IPS-NIHi11 (cell line): ENCODE measurements at regions not wholly inside any gene's neighbourhood (a gene's known extent, or its start where the extent isn't known, plus 50 kb on each side); places are given as distances from the start of the nearest gene placed in this dataset.

Source experiments
- DNase-seq: peaks from one replicate; pipeline ENCODE4 v3.0.0; 2012; ENCODE audit warnings: mixed read lengths, low spot score

- DNase-seq, result no peak
Measured at GRCh38 chr11:69918231-69918937, 99.2 kb upstream of the FGF3 start.

DNA sequence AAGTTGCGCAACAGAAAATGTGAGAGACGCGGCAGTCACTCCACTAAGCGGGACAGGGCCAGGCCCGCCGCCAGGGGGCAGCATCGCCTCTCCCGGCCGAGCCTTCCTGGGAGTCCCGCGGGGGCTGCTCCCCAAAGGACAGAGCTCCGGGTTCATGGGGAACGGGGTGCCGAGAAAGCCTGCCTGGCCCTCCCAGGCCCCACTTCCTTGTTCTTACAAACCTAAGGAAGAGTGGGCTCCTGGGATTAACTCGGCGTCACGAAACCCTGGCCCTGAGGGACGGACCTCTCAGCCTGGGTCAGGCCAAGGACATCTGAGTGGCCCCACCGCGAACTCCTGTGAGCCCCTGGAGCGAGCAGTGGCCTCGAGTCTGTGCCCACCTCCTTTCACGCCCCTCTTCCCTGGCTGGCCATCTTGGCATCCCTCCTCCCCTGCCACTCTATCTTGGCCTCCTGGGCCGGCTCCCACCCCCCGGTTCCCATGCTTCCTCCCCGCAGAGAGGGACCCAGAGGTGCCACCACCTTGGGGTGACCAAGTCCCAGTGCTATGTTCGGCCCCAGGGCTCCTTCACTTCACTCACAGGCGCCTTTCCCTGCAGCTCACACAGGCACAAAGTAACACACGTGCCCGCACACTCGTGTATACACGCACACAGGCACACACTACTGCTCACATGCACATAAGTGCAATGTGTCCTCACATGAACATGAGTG is 99.9 kb upstream of the FGF3 start:
- peak; percentile 95 for DNase-seq

- DNase-seq, result no peak
Measured at GRCh38 chr11:69919659-69920344, 100.6 kb upstream of the FGF3 start.

DNA sequence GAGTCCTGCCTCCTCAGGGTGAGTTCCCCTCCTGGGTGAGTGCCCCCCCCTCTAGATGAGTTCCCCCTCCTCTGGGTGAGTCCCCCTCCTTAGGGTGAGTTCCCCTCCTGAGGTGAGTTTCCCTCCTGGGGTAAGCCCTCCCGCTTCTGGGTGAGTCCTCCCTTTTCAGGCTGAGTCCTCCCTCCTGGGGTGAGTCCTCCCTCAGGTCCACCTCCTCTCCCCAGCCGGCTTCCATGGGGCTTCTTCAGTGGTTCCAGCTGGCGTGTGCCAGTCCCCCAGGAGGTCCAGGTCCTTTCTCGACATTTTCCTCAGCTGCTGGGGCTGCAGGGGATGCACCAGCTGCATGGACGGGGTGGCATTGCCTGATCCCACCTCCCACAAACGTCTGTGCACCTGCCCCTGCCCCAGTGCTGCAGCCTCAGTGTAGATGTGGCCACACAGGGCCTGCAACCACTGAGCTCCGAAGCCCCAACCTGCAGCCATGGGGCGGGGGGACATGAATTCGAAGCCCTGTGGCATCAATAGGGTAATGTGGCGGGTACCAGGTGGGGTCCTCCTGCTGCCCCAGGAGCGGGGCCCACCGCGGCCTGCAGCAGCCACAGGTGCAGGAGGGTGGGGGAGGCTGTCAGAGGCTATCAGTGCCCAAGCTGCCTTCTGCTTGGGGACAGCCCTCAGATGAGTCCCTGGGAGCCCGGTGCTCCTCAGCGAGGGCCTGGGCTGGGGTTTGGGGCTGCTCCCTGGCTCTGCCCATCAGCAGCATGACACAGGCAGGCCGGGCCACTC is 101.3 kb upstream of the FGF3 start:
- no peak for DNase-seq

DNA sequence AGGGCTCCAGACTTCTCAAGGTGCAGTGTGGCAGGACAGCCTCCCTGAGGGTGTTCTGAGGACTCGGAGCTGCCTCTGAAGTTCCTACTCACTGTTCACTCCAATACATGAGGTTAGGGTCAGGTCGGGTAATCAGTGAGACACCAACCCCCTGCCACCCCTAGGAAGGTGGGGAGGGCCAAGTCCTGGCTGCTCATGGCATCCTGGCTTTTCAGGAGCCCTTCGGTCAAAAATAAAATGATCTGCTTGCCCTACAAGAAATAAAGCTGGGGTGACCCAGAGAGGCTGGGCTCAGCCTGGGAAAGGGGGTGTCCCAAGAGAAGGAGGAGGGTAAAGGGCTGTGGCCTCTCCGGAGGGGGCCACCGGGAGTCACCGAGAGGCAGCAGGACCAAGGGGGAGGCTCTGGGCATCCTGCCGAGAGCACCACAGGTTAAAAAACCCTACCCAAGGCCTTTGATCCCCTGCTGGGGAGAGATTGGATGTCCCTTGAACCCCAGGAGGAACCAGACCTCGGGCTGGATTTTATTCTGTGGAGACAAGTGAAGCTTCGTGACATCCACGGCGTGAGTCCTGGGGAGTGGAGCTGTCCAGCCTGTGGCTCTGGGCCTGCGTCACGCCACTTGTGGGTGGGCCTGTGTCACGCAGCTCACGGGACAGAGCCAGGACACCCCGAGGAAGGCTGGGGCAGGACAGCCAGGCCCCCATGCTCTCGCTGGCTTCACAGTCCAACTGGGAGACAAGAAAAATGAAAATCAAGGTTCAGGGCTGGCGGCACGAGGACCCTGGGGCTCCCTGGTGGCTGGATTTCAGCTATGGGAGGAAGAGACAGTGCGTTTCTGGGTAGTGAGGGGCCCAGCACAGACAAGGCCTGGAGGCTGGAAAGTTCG is 102.2 kb upstream of the FGF3 start:
- DNase-seq, result no peak

DNA sequence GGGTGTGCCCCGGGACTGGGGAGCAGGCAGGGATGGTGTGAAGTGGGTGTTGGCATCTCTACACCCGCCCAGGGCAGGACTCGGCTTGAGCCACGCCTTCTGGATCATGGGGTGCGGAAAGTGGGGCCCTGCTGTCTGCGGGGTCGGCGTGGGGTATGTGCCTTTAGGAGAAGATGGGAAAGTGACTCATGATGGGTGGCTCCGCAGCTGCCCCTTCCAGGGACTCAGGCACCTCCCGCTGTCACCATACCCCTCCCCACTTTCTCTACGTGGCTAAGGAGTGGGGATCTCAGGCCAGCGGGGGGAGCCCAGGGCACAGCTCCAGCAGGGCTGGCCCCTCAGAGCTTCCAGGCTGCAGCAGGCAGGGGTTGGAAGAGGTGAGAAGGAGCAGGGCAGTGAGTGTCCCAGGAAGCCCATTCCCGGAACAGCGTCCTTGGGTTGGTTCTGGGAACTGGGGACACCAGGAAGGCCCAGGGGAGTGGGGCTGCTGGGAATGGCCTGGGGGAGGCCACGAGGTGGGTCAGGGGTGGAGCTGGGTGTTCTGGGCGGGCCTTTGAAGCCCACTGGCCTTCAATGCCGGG is 102.9 kb upstream of the FGF3 start:
- DNase-seq, result peak; percentile 50

DNA sequence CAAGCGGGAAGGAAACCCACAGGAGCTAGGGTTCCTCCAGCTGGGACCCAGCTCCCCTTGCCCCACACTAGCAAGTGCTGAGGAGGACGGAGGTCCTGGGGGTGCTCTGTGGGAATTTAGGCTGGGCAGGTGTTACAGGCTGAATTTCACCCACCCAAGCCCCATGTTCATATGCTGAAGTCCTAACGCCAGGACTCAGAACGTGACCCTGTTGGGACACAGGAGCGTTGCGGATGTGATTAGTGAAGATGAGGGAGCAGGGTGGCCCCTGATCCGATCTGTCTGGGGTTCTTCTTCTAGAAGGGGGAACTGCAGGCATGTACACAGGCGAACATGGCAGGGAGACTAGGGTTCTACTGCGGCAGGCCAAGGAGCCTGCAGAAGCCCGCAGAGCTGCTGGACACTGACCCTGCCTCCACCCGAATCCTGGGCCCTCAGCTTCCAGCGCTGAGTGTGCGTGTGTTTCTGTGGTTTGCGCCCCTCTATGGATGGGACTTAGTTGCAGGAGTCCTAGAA is 103.4 kb upstream of the FGF3 start:
- no peak for DNase-seq

DNA sequence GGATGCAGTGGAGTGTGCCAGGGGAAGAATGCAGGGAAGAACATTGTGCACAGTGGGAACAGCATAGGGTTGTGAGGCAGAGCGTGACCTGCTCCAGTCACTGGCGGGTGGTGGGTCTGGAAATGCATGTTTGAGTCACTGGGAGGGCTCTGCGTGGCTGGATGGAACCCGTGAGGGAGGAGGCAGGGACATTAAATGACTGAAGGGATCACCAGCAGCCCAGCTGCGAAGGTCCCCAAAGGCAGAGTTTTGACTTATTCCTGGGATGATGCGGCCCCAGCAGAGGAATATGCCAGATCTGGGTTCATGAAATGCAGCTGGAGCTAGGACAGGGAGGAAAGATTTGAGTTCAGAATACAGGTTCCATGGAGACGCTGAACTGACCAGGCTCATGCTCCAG is 104.0 kb upstream of the FGF3 start:
- no peak for DNase-seq

DNA sequence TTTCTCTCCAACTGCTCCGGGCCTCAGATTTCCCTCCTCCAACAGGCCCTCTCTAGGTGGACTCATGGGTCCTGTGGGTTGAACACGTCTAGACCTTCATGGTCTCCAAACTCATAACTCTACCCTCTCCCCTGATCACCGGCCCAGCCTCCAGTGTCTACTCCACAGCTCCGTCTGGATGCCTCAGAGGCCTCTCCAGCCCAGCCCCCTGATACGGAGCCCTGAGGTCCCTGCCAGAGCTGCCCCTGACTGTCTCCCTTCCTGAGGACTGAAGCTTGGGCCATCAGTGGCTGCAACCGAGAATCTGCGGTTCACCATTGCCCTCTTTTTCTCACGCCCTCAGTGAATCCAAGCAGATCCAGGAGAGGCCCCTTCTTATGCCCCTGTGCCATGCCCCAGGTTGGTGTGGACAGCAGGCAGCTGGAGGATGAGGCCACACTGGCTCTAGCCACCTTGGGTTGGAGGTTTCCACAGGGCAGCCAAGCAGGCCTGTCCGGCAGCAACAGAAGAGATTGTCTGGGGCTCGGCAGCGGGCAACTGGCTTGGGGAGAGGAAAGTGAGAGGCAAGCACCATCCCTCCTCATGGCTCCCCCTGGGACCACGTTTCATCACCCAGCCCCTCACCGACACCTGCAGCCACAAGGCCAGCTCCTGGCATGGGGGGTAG is 104.6 kb upstream of the FGF3 start:
- DNase-seq, result no peak

GRCh38 chr11:69924308-69925161 is 105.3 kb upstream of the FGF3 start:
- DNase-seq, result no peak

DNA sequence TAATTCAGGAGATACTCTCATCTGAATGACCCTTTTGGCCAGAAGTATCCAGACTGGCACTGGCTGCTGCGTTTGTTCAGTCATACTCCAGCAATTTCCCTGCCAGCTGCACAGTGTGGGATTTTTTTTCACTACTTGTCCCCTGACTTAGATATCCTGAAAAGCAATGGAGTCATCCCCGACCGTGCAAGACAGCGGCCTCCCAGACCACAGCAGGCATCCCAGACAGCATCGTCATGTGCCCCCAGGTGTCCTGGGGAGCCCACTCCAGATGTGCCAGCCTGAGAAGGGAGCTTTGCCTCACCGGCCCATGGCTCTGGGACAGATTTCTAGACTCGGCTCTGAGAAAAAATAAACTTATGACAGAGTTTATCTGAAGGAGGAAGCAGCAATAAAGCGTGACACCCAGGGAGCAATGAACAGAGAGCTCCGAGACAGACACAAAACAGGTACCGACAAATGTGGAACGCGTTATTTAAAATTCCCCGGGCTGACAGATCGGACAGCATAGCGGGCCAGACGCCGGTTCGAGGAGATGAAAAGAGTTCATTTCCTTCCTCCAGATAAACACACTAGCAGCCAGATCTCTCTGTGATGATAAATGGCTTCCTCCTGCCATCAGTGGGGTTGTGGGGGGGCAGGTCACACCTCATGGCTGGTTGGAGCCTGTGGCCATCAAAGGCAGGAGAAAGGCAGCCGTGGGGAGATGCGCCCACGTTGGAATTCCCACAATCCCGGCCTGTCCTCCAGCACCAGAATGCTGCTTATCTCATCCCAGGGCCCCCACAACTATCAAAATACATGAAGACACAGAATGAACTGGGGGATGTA is 106.4 kb upstream of the FGF3 start:
- no peak for DNase-seq

DNA sequence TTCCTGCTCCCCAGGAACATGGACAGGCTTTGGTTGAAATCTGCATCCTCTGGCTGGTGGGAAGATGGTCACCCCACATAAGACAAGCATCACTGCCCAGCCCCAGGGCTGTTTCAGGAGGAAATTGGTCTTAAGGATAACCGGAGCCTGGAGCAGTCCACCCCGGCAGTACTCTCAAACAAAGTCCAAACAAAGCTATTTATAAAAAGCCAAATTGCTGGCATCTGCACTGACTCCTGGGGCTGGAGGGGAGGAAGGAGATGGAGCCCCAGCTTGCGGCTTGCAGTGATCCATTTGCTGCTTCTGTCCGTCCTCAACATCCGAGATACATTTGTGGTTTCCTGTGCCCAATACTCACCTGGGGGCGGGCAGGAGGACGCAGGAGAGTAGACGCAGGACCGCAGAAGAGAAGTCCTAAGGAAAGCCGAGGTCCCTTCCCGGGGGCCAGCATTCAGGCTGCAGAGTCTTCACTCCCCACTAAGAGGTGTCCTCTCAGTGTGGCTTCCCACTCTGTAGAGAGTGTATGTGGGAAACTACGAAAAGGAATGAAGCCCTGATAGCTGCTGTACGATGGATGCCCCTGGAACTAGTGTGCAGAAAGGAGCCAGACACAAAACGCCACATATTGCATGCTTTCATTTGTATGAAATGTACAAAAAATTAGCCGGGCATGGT is 107.3 kb upstream of the FGF3 start:
- DNase-seq, result no peak

DNA sequence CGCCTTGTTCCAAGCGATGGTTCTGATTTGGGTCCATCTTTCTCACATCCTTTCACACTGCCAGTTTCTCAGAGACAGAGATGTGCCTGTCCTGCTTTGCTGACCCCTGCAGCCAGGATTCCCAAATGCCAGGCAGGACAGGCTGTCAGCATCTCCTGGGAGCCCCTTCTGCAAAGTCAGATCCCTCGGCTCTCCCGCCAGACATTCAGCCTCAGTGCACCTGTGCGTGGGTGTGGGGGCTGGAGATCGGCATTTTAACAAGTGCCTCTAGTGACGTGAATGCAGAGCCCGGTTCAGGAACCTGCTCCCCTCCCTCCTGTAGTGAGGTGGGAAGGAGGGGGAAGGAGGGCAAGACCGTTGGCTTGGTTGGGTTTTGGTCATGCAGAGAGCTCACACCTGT is 108.9 kb upstream of the FGF3 start:
- DNase-seq, result no peak

- DNase-seq, result no peak
Measured at GRCh38 chr11:69928975-69929374, 109.8 kb upstream of the FGF3 start.

GRCh38 chr11:69930081-69931059 is 111.2 kb upstream of the FGF3 start:
- no peak for DNase-seq

DNA sequence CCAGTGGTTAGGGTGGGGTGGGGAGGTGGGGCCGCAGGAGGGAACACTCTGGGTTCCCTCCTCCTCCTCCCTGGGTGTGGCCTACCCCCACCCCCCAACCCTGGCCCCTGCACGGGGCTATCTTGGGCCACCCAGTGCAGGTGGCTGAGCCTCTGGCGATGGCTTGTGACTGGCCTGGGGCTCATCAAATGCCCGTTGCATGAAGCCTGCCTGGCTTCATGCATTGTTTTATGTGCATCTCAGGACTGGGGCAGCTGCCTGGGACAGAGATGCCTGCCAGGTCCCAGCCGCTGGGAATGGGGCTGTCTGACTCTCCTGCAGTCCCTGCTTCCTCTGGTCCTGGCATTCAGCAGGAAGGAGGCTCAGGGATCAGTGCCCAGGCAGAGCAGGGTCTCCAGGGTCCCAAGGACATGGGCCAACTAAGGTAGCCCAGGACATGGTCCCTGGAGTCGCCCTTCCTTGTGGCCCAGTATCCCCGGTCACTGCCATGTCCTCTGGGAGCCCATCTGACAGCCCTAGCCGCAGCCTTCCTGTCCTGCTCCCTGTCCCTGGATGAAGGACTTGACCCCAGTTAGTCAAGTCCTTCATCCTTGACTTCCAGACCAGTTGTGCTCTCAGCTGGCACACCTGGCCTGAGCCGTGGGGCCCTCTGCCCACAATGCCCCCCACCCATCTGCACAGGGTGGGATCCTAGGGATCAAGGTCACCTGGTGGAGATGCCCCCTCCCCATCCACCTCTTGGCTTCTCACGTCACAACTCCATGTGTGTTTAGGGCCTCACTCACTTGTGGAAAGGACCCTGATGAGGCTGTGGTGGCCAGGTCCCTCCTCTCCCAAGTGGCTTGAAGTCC is 112.1 kb upstream of the FGF3 start:
- DNase-seq, result no peak
